Smooth muscle cell (in vitro differentiated cells): ENCODE measurements at regions not wholly inside any gene's neighbourhood (a gene's known extent, or its start where the extent isn't known, plus 50 kb on each side); places are given as distances from the start of the nearest gene placed in this dataset.

ENCODE experiments used
- DNase-seq: peaks from one replicate; lab custom pipeline; 2025; ENCODE audit not compliant: unreplicated experiment; lab: John Stamatoyannopoulos, UW
- H2AFZ ChIP-seq: fragments of 200-600 bp; sonication (generic); 2 replicates; pipeline ENCODE4 v1.6.0; 2016; ENCODE audit warnings: antibody characterized with exemption, low read depth, mild to moderate bottlenecking
- H3F3A ChIP-seq: fragments of 200-600 bp; sonication (generic); 2 replicates; pipeline ENCODE4 v1.6.0; 2017; ENCODE audit warnings: antibody characterized with exemption, low read depth
- H3K27ac ChIP-seq: fragments of 200-600 bp; sonication (generic); 2 replicates; pipeline ENCODE4 v1.5.1; 2016; ENCODE audit warnings: low read depth, mild to moderate bottlenecking
- H3K27me3 ChIP-seq: fragments of 200-600 bp; sonication (generic); 2 replicates; pipeline ENCODE4 v1.6.1; 2016; ENCODE audit warnings: low read depth, mild to moderate bottlenecking
- H3K36me3 ChIP-seq: fragments of 200-600 bp; sonication (generic); 2 replicates; pipeline ENCODE4 v1.5.1; 2016; ENCODE audit warnings: low read depth
- H3K4me1 ChIP-seq: fragments of 200-600 bp; sonication (generic); 2 replicates; pipeline ENCODE4 v1.5.1; 2016; ENCODE audit warnings: low read depth
- H3K4me2 ChIP-seq: fragments of 200-600 bp; sonication (generic); 2 replicates; pipeline ENCODE4 v1.6.0; 2016; ENCODE audit warnings: mild to moderate bottlenecking
- H3K4me3 ChIP-seq: fragments of 200-600 bp; sonication (generic); 2 replicates; pipeline ENCODE4 v1.5.1; 2016; ENCODE audit warnings: mild to moderate bottlenecking
- H3K79me2 ChIP-seq: fragments of 200-600 bp; sonication (generic); 2 replicates; pipeline ENCODE4 v1.6.0; 2016; ENCODE audit warnings: low read depth, mild to moderate bottlenecking
- H3K9ac ChIP-seq: fragments of 200-600 bp; sonication (generic); 2 replicates; pipeline ENCODE4 v1.6.0; 2016; ENCODE audit warnings: low read depth
- H3K9me3 ChIP-seq: fragments of 200-600 bp; sonication (generic); replicated peaks from 2 replicates; pipeline ENCODE4 v1.5.1; 2016; ENCODE audit warnings: low read depth
- H4K20me1 ChIP-seq: fragments of 200-600 bp; sonication (generic); 2 replicates; pipeline ENCODE4 v1.6.0; 2016; ENCODE audit warnings: low read depth
- CTCF ChIP-seq: fragments of 200-600 bp; sonication (generic); IDR thresholded peaks from 2 replicates; pipeline ENCODE4 v1.5.1; 2017; ENCODE audit warnings: borderline replicate concordance, mild to moderate bottlenecking, antibody characterized with exemption; ENCODE audit not compliant: insufficient read depth, poor library complexity, severe bottlenecking
- WGBS: methylation state at CpG from one replicate; pipeline ENCODE4 v1.1.7; 2016; ENCODE audit warnings: low lambda C conversion rate; 5-methylcytosine and 5-hydroxymethylcytosine counted together

DNA sequence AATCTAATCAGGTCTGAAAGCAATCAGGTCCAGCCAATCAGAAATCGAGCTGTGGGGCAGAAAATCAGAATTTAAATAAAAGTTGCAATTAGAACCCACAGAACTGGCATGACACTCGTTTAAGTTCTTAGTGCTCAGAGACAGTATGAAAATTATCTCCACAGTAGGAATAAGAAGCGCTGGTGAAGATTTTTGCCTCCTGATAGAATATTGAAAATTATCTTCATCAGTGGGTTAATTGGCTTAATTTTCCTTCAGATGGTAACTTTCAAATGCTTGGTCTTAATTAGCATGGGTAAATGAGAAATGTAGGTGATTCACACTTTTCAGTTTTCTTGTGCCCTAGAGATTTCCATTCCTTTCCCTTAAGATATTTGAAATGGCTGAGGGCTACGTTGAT is 109.1 kb upstream of the MDFIC2 start:
- no peaks in the 10 kb centered on the region for H3K27me3 ChIP-seq
- TF ChIP-seq CTCF, result no peak
- no peaks in the 10 kb centered on the region for H3K79me2 ChIP-seq
- H3K27ac ChIP-seq, result no peak overlapping the region
- no peaks in the 10 kb centered on the region for H3K4me1 ChIP-seq
- no peaks in the 10 kb centered on the region for H3F3A ChIP-seq
- no peaks in the 10 kb centered on the region for H3K36me3 ChIP-seq
- H4K20me1 ChIP-seq, result no peaks in the 10 kb centered on the region
- DNase-seq, result no peak
- no peaks in the 10 kb centered on the region for H3K9me3 ChIP-seq
- no peak overlapping the region for H3K9ac ChIP-seq
- H3K4me2 ChIP-seq, result no peak overlapping the region
- H2AFZ ChIP-seq, result no peak overlapping the region
- H3K4me3 ChIP-seq, result no peak overlapping the region
- WGBS, result 77% methylated on average over 4 of the region's 4 CpGs

DNA sequence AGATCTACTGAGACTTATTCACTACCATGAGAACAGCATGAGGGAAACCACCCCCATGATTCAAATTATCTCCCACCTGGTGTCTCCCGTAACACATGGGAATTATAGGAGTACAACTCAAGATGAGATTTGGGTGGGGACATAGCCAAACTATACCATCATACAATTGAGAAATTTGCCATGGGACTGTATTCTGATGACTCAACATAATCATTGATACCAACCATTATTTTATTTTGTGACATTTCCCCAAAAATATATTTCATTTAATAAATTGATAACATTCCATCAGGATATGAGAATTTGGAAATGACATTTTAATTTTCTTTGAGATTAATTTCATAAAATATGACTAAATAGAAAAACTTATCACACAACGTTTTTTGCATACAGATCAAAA is 96.6 kb upstream of the MDFIC2 start:
- H2AFZ ChIP-seq, result no peak overlapping the region
- no peak overlapping the region for H3K9ac ChIP-seq
- no peaks in the 10 kb centered on the region for H3K9me3 ChIP-seq
- no peak overlapping the region for H3K27ac ChIP-seq
- no peaks in the 10 kb centered on the region for H3F3A ChIP-seq
- H3K4me3 ChIP-seq, result no peak overlapping the region
- no peak overlapping the region for H3K4me2 ChIP-seq
- TF ChIP-seq CTCF, result no peak
- no peaks in the 10 kb centered on the region for H3K36me3 ChIP-seq
- WGBS, result 83% methylated on average over 2 of the region's 2 CpGs
- no peaks in the 10 kb centered on the region for H3K4me1 ChIP-seq
- H3K27me3 ChIP-seq, result no peaks in the 10 kb centered on the region
- no peaks in the 10 kb centered on the region for H3K79me2 ChIP-seq
- H4K20me1 ChIP-seq, result no peaks in the 10 kb centered on the region
- DNase-seq, result no peak

- H3K27me3 ChIP-seq, result no peaks in the 10 kb centered on the region
- H2AFZ ChIP-seq, result no peak overlapping the region
- H3K4me2 ChIP-seq, result no peak overlapping the region
- no peaks in the 10 kb centered on the region for H4K20me1 ChIP-seq
- WGBS, result 78% methylated on average over 3 of the region's 3 CpGs
- H3K4me1 ChIP-seq, result no peaks in the 10 kb centered on the region
- H3K9ac ChIP-seq, result no peak overlapping the region
- no peak overlapping the region for H3K27ac ChIP-seq
- no peak overlapping the region for H3K4me3 ChIP-seq
- no peaks in the 10 kb centered on the region for H3K36me3 ChIP-seq
- no peak for DNase-seq
- TF ChIP-seq CTCF, result no peak
- H3F3A ChIP-seq, result no peaks in the 10 kb centered on the region
- H3K9me3 ChIP-seq, result no peaks in the 10 kb centered on the region
- H3K79me2 ChIP-seq, result no peaks in the 10 kb centered on the region
Measured at GRCh38 chr3:70400194-70400593, 87.8 kb upstream of the MDFIC2 start.

- Histone ChIP-seq H3K4me1 (no peaks in the 10 kb centered on the region), H3K9me3 (no peaks in the 10 kb centered on the region), H3K79me2 (no peaks in the 10 kb centered on the region), H3K4me3 (no peak overlapping the region), H4K20me1 (no peaks in the 10 kb centered on the region), H3K9ac (no peak overlapping the region), H3K36me3 (no peaks in the 10 kb centered on the region), H3F3A (no peaks in the 10 kb centered on the region), H3K27me3 (no peaks in the 10 kb centered on the region), H3K27ac (no peak overlapping the region), H3K4me2 (no peak overlapping the region), H2AFZ (no peak overlapping the region)
- TF ChIP-seq CTCF, result no peak
- DNase-seq, result no peak
- WGBS, result 93% methylated on average over 11 of the region's 11 CpGs
Measured at GRCh38 chr3:70393881-70394612, 81.6 kb upstream of the MDFIC2 start.
